ENCODE measurements at regions not wholly inside any gene's neighbourhood (a gene's known extent, or its start where the extent isn't known, plus 50 kb on each side); places are given as distances from the start of the nearest gene placed in this dataset.

DNA sequence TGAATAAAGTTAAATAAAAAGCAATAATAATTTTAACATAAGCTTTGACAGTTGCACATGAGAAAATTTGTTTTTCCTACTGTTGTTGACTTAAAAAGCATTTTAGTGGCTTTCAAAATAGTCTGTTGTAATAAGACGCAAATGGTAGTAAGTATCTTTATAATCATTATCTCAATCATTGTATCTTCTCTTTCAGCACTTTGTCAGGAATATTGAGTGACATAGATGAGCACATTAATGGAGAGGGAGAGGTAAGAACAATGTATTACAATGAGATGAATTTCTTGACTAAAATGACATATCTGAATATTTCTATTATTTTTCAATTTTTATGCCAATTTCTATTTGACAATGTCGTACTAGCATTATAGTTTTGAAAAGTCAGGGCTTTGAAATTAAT, 193.9 kb upstream of the MRPS30 start:
- TF ChIP-seq, protein P1, sequence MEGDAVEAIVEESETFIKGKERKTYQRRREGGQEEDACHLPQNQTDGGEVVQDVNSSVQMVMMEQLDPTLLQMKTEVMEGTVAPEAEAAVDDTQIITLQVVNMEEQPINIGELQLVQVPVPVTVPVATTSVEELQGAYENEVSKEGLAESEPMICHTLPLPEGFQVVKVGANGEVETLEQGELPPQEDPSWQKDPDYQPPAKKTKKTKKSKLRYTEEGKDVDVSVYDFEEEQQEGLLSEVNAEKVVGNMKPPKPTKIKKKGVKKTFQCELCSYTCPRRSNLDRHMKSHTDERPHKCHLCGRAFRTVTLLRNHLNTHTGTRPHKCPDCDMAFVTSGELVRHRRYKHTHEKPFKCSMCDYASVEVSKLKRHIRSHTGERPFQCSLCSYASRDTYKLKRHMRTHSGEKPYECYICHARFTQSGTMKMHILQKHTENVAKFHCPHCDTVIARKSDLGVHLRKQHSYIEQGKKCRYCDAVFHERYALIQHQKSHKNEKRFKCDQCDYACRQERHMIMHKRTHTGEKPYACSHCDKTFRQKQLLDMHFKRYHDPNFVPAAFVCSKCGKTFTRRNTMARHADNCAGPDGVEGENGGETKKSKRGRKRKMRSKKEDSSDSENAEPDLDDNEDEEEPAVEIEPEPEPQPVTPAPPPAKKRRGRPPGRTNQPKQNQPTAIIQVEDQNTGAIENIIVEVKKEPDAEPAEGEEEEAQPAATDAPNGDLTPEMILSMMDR (conservative IDR thresholded peaks at IDR 0.05): no peak
- no peak for TF ChIP-seq ZFX (IDR thresholded peaks at IDR 0.05)

All from C4-2B (cell line).